PFSK-1 (cell line): ENCODE measurements at regions not wholly inside any gene's neighbourhood (a gene's known extent, or its start where the extent isn't known, plus 50 kb on each side); places are given as distances from the start of the nearest gene placed in this dataset.

Experiments used
- FOXP2 ChIP-seq: optimal IDR thresholded peaks from 2 replicates; pipeline ENCODE3; 2011; ENCODE audit warnings: borderline replicate concordance, control low read depth, inconsistent platforms; ENCODE audit not compliant: insufficient read depth; ENCODE audit errors: extremely low read length, extremely low read depth
- POLR2AphosphoS5 ChIP-seq: IDR thresholded peaks from 2 replicates; pipeline ENCODE4 v1.6.1; 2012; ENCODE audit warnings: low read depth, mild to moderate bottlenecking, control low read depth, low read length, moderate library complexity
- REST ChIP-seq, 2 experiments: IDR thresholded peaks; 2 replicates each; pipeline versions ENCODE4 v1.6.1 to v1.8.0; 2011 to 2012; ENCODE audit warnings: low read depth in 2 of 2, low read length in 2 of 2, control low read depth in 1 of 2, inconsistent platforms in 1 of 2, mild to moderate bottlenecking in 1 of 2, moderate library complexity in 1 of 2; ENCODE audit not compliant: insufficient read depth in 1 of 2
- SIN3A ChIP-seq: IDR thresholded peaks from 2 replicates; pipeline ENCODE4 v1.6.1; 2012; ENCODE audit warnings: mild to moderate bottlenecking, low read length, moderate library complexity, borderline replicate concordance; ENCODE audit not compliant: insufficient read depth
- TAF1 ChIP-seq: IDR thresholded peaks from 2 replicates; pipeline ENCODE4 v1.6.1; 2012; ENCODE audit warnings: low read length, control low read depth, borderline replicate concordance; ENCODE audit not compliant: insufficient read depth

- TF ChIP-seq POLR2AphosphoS5 (no peak), FOXP2 (no peak), SIN3A (no peak), TAF1 (no peak)
Observed at GRCh38 chr16:26623442-26623841, 443.3 kb upstream of the C16orf82 start.

GRCh38 chr16:26627958-26628357 is 438.8 kb upstream of the C16orf82 start:
- TF ChIP-seq REST (IDR thresholded peaks at IDR 0.05; ENCODE audit: insufficient read depth in 1 of 2, low read depth in 2 of 2, low read length in 2 of 2), result no peak
- TF ChIP-seq POLR2AphosphoS5, result no peak
- no peak for TF ChIP-seq FOXP2

- TF ChIP-seq SIN3A, result no peak
- no peak for TF ChIP-seq FOXP2
- no peak for TF ChIP-seq REST (IDR thresholded peaks at IDR 0.05; ENCODE audit: insufficient read depth in 1 of 2, low read depth in 2 of 2, low read length in 2 of 2)
- no peak for TF ChIP-seq TAF1
Observed at GRCh38 chr16:26642047-26642664, 424.6 kb upstream of the C16orf82 start.

GRCh38 chr16:26643519-26643918 is 423.2 kb upstream of the C16orf82 start:
- TF ChIP-seq FOXP2, result no peak
- TF ChIP-seq SIN3A, result no peak
- TF ChIP-seq TAF1, result no peak
- TF ChIP-seq POLR2AphosphoS5, result no peak
- no peak for TF ChIP-seq REST (IDR thresholded peaks at IDR 0.05; ENCODE audit: insufficient read depth in 1 of 2, low read depth in 2 of 2, low read length in 2 of 2)

GRCh38 chr16:26644912-26645543 is 421.7 kb upstream of the C16orf82 start:
- TF ChIP-seq SIN3A (no peak), FOXP2 (no peak), REST (IDR thresholded peaks at IDR 0.05; ENCODE audit: insufficient read depth in 1 of 2, low read depth in 2 of 2, low read length in 2 of 2) (no peak), TAF1 (no peak), POLR2AphosphoS5 (no peak)
